DND-41 (cell line): ENCODE measurements at regions not wholly inside any gene's neighbourhood (a gene's known extent, or its start where the extent isn't known, plus 50 kb on each side); places are given as distances from the start of the nearest gene placed in this dataset.

Experiments used
- EZH2 ChIP-seq: IDR thresholded peaks from 3 replicates; pipeline ENCODE4 v1.6.1; 2012; ENCODE audit warnings: borderline replicate concordance, low read depth, mild to moderate bottlenecking, moderate library complexity, low read length, inconsistent platforms; ENCODE audit not compliant: severe bottlenecking
- TF ChIP-seq, protein P1 (sequence below): IDR thresholded peaks from 2 replicates; pipeline ENCODE4 v1.5.1; 2012; ENCODE audit warnings: borderline replicate concordance, low read length, moderate library complexity, mild to moderate bottlenecking; ENCODE audit not compliant: poor library complexity, severe bottlenecking; ENCODE audit errors: extremely low read depth

DNA sequence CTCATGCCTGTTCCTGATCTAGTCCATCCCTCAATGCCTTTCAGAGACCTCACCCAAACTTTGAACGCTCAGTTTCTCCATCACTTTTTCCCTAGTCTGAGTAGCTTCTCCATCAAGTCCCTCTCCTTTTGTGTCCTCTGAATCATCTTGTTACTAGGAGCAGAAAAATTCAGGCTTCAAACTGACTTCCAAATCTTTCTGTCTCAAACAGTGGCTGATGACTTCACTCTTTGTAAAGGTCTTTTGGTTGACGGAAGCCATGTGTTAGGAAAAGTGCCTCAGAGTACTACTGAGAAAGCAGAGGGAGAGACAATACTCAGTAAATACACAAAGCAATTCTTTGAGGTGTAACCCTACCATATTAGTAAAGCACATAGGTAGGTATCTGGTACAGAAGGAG, 65.7 kb upstream of the CAMK2D start:
- TF ChIP-seq, protein P1, sequence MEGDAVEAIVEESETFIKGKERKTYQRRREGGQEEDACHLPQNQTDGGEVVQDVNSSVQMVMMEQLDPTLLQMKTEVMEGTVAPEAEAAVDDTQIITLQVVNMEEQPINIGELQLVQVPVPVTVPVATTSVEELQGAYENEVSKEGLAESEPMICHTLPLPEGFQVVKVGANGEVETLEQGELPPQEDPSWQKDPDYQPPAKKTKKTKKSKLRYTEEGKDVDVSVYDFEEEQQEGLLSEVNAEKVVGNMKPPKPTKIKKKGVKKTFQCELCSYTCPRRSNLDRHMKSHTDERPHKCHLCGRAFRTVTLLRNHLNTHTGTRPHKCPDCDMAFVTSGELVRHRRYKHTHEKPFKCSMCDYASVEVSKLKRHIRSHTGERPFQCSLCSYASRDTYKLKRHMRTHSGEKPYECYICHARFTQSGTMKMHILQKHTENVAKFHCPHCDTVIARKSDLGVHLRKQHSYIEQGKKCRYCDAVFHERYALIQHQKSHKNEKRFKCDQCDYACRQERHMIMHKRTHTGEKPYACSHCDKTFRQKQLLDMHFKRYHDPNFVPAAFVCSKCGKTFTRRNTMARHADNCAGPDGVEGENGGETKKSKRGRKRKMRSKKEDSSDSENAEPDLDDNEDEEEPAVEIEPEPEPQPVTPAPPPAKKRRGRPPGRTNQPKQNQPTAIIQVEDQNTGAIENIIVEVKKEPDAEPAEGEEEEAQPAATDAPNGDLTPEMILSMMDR: no peak
- TF ChIP-seq EZH2: no peak
